Thyroid gland (tissue), 4 donors: ENCODE measurements at regions not wholly inside any gene's neighbourhood (a gene's known extent, or its start where the extent isn't known, plus 50 kb on each side); places are given as distances from the start of the nearest gene placed in this dataset.

Experiments used
- CTCF ChIP-seq, 6 experiments: fragments of 200-600 bp in 3 of 6; fragments of 450-650 bp in 3 of 6; sonication (generic) in 3 of 6; IDR thresholded peaks; one replicate each; pipeline ENCODE4 v1.5.1; 2016 to 2019; ENCODE audit warnings: antibody characterized with exemption in 6 of 6, mild to moderate bottlenecking in 2 of 6, inconsistent platforms in 1 of 6, moderate library complexity in 1 of 6
- POLR2A ChIP-seq, 2 donors: fragments of 450-650 bp; IDR thresholded peaks; one replicate each; pipeline ENCODE4 v1.6.1; 2017; ENCODE audit warnings: antibody characterized with exemption in 2 of 2, mild to moderate bottlenecking in 2 of 2, moderate library complexity in 1 of 2

GRCh38 chr9:80208696-80209095 is 636.9 kb downstream of the TLE4 start:
- TF ChIP-seq POLR2A (IDR thresholded peaks at IDR 0.05) = no peak
- TF ChIP-seq CTCF (IDR thresholded peaks at IDR 0.05) = no peak
